T-helper 1 cell treated with Interleukin-12 subunit alpha and Interleukin-12 subunit beta and Interleukin-4 antibody, amounts not matched to agents 30 μg/mL and 1 μg/mL, for 36 hours (primary cell): ENCODE measurements at regions not wholly inside any gene's neighbourhood (a gene's known extent, or its start where the extent isn't known, plus 50 kb on each side); places are given as distances from the start of the nearest gene placed in this dataset.

Experiments
- H3K27ac Mint-ChIP-seq: one replicate; pipeline ENCODE4 v1.8.0; 2021; ENCODE audit warnings: mild to moderate bottlenecking, mixed read lengths
- H3K27me3 Mint-ChIP-seq: one replicate; pipeline ENCODE4 v1.8.0; 2021; ENCODE audit warnings: low read depth, mixed read lengths
- H3K36me3 Mint-ChIP-seq: one replicate; pipeline ENCODE4 v1.8.0; 2021; ENCODE audit warnings: low read depth, mixed read lengths
- H3K4me1 Mint-ChIP-seq: one replicate; pipeline ENCODE4 v1.8.0; 2021; ENCODE audit warnings: low read depth, mixed read lengths
- H3K4me3 Mint-ChIP-seq: one replicate; pipeline ENCODE4 v1.8.0; 2021; ENCODE audit warnings: mild to moderate bottlenecking, moderate library complexity, mixed read lengths
- H3K9me3 Mint-ChIP-seq: one replicate; pipeline ENCODE4 v1.8.0; 2021; ENCODE audit warnings: mixed read lengths

DNA sequence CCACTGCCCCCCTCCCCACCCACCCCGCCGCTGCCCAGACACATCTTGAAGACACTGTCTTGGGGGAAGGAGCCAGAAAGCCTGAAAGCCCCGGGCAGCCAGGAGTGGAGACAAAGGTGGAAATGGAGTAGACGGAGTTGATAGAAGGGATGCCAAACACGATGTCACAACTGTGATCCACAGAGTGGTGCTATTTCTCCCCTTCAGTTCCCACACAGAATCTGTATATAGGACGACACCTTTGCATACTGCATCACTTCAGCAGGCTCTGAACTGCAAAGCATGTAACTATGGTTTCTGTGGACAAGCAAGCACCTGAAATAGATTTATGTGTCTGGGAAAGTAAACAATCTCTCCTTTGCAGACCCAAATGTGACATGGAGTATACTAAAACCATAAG is 56.4 kb upstream of the F13A1 start:
- H3K9me3 Mint-ChIP-seq: no peaks in the 10 kb centered on the region
- no peaks in the 10 kb centered on the region for H3K4me1 Mint-ChIP-seq
- no peak overlapping the region for H3K27ac Mint-ChIP-seq
- H3K36me3 Mint-ChIP-seq: no peaks in the 10 kb centered on the region
- H3K27me3 Mint-ChIP-seq: peaks cover 7% of the 10 kb centered on the region
- H3K4me3 Mint-ChIP-seq: no peak overlapping the region

DNA sequence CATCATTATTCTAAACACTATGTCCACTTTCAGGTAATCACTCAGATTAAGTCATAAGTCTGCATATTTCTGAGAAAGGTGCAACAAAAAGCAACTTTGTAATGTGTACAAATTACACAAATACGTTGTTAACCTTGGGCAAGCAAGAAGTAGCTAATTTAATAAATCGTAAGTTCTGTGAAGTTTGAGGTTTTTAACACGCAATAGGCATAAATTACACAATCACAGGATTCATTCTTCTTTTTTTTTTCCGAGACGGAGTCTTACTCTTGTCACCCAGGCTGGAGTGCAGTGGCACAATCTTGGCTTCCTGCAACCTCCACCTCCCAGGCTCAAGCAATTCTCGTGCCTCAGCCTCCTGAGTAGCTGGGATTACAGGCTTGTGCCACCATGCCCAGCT is 57.2 kb upstream of the F13A1 start:
- peaks cover 7% of the 10 kb centered on the region for H3K27me3 Mint-ChIP-seq
- no peak overlapping the region for H3K4me3 Mint-ChIP-seq
- no peaks in the 10 kb centered on the region for H3K36me3 Mint-ChIP-seq
- no peaks in the 10 kb centered on the region for H3K9me3 Mint-ChIP-seq
- H3K4me1 Mint-ChIP-seq: no peaks in the 10 kb centered on the region
- H3K27ac Mint-ChIP-seq: no peak overlapping the region

DNA sequence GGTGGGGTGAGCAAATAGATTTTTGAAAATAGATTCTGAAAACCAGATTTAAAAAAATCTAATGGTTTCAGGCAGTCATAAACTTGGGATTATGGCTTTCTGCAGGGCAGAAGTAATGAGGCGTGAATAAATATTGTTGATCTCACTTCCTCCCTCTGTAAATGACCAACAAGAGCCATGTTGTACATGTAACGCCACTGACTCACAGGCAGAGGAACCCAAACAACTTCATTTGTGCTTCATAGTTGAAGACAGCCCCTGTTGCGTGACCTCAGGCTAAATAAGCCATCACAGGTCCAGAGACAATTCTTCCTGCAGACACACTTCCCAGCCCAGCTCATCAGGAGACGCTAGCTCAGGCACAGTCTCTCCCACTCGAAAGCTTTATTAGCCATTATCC is 59.1 kb upstream of the F13A1 start:
- no peaks in the 10 kb centered on the region for H3K4me1 Mint-ChIP-seq
- H3K9me3 Mint-ChIP-seq: no peaks in the 10 kb centered on the region
- no peak overlapping the region for H3K4me3 Mint-ChIP-seq
- no peaks in the 10 kb centered on the region for H3K36me3 Mint-ChIP-seq
- H3K27me3 Mint-ChIP-seq: peaks cover 3% of the 10 kb centered on the region
- no peak overlapping the region for H3K27ac Mint-ChIP-seq

DNA sequence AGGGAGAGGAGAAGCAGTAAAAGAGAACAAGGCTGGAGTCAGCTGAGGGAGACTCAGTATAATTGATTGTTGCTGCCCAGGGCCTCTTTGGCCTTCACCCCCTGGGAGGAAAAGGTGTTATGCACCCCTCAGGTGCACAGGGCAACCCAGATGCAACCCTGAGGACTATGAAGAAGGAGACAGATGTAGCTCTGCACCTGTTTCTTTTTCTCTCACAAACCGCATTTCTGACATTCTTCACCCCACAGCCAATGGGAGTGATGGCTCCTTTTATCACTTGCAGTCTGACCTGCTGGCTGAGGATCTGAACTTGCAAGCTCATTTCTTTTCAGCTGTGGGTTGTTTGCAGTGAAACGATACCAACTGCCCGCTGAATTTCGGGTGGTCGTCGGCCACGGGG is 64.1 kb upstream of the F13A1 start:
- no peaks in the 10 kb centered on the region for H3K9me3 Mint-ChIP-seq
- H3K27ac Mint-ChIP-seq: no peak overlapping the region
- H3K4me1 Mint-ChIP-seq: no peaks in the 10 kb centered on the region
- no peak overlapping the region for H3K4me3 Mint-ChIP-seq
- no peaks in the 10 kb centered on the region for H3K36me3 Mint-ChIP-seq
- H3K27me3 Mint-ChIP-seq: peaks cover 3% of the 10 kb centered on the region

DNA sequence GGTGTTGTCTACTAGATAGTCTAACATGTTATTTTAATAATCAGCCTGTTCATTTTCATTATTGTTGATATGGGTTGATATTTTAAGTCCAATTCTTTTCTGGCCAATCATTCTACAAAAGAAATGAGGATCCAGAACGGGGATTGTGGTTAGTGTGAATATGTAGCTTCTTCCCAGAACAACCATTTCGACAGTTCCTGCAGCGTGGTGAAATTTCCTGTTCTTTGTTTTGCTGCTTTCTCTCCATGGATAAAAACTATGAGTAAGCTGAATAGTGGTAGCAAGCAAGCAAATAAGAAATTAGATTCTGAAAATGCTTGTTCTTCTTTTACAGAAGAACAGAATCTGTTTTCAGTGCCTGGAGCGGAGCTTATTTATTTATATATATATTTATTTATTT is 65.5 kb upstream of the F13A1 start:
- no peaks in the 10 kb centered on the region for H3K36me3 Mint-ChIP-seq
- H3K4me1 Mint-ChIP-seq: no peaks in the 10 kb centered on the region
- H3K27ac Mint-ChIP-seq: no peak overlapping the region
- H3K4me3 Mint-ChIP-seq: no peak overlapping the region
- no peaks in the 10 kb centered on the region for H3K9me3 Mint-ChIP-seq
- no peaks in the 10 kb centered on the region for H3K27me3 Mint-ChIP-seq

DNA sequence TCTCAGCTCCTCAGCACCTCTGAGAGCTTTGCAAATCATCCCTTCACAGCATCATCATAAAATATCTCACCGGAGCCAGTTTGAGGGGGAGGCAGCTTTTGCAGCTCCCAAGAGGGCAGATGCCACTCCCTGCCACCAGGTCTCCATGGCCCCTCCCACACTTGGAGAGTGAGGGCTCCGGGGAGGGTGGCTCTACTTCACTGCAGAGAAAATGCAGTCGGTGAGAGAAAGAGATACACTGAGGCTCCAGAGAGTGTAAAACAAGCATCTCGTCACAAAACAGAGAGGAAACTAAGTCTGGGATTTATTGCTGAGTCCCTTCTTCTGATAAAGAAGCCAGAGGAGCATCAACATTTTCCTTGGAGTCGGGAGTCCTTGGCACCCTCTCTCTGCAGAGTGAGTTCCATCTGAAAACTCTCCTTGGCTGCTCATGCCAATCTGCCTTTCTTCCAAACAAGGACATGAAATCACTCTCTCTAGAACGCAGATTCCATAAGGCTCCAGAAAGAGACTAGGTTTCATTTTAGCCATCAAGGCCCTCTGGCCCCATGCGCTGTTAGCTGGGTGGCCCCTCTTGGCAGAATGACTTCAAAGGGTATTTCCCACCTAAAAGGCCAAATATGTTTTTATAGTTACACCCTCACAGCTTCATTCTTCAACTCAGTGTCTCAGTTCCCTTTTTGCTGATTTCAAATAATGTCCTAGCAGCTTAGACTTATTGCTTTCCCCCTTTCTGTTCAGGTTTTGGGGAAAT is 70.6 kb upstream of the F13A1 start:
- no peaks in the 10 kb centered on the region for H3K27me3 Mint-ChIP-seq
- no peak overlapping the region for H3K4me3 Mint-ChIP-seq
- no peaks in the 10 kb centered on the region for H3K4me1 Mint-ChIP-seq
- H3K9me3 Mint-ChIP-seq: no peaks in the 10 kb centered on the region
- H3K36me3 Mint-ChIP-seq: no peaks in the 10 kb centered on the region
- H3K27ac Mint-ChIP-seq: no peak overlapping the region

DNA sequence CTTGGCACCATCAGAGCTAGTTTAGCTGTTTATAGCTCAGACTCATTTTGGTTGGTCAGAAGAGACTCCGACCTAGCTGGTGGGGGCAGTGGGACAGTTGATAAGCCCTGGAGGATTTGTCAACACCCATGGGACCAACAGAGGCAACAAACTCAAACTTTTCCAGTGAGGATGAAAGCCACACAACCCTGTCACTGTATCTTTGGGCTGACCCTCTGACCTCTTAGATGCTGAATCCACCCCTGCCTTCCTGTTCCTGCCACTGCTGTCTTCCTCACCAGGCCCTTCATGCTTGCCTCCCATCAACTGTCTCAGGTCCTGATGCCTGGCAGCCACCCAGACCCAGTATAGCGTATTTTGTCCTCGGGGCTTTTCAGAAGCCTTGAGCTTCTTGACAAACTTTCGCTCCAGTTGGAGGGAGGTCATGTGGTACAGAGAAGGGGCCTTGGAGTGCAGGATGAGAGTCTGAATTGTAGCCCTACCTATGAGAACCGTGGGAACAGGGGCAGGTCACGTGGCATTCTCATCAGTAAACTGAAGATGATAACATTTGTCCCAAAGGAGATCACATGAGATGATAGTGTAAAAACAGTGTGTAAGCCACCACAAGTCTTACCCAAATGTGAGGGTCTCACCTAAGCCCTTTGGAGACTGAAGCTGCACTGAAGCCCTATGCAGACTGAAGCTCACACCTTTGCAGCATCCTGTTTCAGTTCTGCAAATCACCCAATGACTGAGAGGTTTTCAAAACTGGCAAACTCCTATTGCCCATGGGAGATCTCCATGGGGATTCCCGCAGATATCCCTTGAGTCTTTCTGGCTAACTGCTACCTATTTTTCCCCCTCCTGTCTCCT is 72.0 kb upstream of the F13A1 start:
- Mint-ChIP-seq H3K36me3 (no peaks in the 10 kb centered on the region), H3K4me1 (no peaks in the 10 kb centered on the region), H3K4me3 (no peak overlapping the region), H3K27ac (no peak overlapping the region), H3K27me3 (no peaks in the 10 kb centered on the region), H3K9me3 (no peaks in the 10 kb centered on the region)

GRCh38 chr6:6393069-6393529 is 72.6 kb upstream of the F13A1 start:
- Mint-ChIP-seq H3K4me3 (no peak overlapping the region), H3K27me3 (no peaks in the 10 kb centered on the region), H3K4me1 (no peaks in the 10 kb centered on the region), H3K9me3 (no peaks in the 10 kb centered on the region), H3K27ac (no peak overlapping the region), H3K36me3 (no peaks in the 10 kb centered on the region)

- Mint-ChIP-seq H3K9me3 (no peaks in the 10 kb centered on the region), H3K27me3 (no peaks in the 10 kb centered on the region), H3K4me3 (no peak overlapping the region), H3K36me3 (no peaks in the 10 kb centered on the region), H3K4me1 (no peaks in the 10 kb centered on the region), H3K27ac (no peak overlapping the region)
Observed at GRCh38 chr6:6395581-6396197, 75.2 kb upstream of the F13A1 start.

- H3K36me3 Mint-ChIP-seq: no peaks in the 10 kb centered on the region
- no peak overlapping the region for H3K27ac Mint-ChIP-seq
- no peaks in the 10 kb centered on the region for H3K27me3 Mint-ChIP-seq
- no peaks in the 10 kb centered on the region for H3K4me1 Mint-ChIP-seq
- no peak overlapping the region for H3K4me3 Mint-ChIP-seq
- no peaks in the 10 kb centered on the region for H3K9me3 Mint-ChIP-seq
Observed at GRCh38 chr6:6397842-6398241, 77.4 kb upstream of the F13A1 start.

GRCh38 chr6:6399568-6399967 is 79.1 kb upstream of the F13A1 start:
- Mint-ChIP-seq H3K9me3 (no peaks in the 10 kb centered on the region), H3K4me3 (no peak overlapping the region), H3K27me3 (no peaks in the 10 kb centered on the region), H3K27ac (no peak overlapping the region), H3K4me1 (no peaks in the 10 kb centered on the region), H3K36me3 (no peaks in the 10 kb centered on the region)

DNA sequence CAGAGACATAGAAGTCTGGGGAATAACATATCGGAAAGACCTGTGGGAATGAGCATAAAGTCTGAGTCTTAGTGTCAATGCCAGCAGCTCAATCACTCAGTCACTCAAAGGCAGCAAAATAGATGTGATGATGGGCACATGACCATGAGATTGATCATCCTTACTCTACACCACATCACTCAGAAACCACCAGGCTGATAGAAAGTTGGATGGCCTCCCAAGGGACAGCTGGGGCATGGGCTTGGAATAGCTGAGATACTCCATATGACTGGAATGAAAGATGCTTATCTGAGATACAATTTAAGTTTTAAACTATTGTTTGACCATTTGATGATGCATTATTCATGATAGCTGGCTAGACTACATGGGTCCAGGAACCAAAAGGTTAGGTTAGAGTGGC is 80.9 kb upstream of the F13A1 start:
- no peaks in the 10 kb centered on the region for H3K4me1 Mint-ChIP-seq
- H3K27ac Mint-ChIP-seq: no peak overlapping the region
- H3K9me3 Mint-ChIP-seq: no peaks in the 10 kb centered on the region
- no peak overlapping the region for H3K4me3 Mint-ChIP-seq
- H3K36me3 Mint-ChIP-seq: no peaks in the 10 kb centered on the region
- no peaks in the 10 kb centered on the region for H3K27me3 Mint-ChIP-seq

DNA sequence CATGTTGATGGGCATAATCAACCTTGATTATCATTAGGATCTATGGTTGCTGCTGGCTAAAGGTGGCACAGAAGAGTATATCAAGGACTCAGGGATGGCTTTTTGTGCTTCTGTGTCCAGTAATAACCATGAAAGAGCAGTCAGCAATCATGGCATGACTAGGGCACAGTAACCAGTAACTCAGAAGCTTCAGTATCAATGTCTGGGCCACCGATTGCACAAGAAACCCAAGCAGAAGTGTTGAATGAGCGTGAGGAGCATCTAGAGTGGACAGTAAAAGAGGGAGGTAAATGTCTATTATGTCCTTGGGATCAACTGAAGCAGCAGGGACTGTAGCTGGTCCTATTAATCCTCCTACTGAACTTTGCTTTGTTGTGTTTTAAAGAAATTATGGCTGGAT is 81.5 kb upstream of the F13A1 start:
- Mint-ChIP-seq H3K27ac (no peak overlapping the region), H3K36me3 (no peaks in the 10 kb centered on the region), H3K9me3 (no peaks in the 10 kb centered on the region), H3K4me3 (no peak overlapping the region), H3K4me1 (no peaks in the 10 kb centered on the region), H3K27me3 (no peaks in the 10 kb centered on the region)

DNA sequence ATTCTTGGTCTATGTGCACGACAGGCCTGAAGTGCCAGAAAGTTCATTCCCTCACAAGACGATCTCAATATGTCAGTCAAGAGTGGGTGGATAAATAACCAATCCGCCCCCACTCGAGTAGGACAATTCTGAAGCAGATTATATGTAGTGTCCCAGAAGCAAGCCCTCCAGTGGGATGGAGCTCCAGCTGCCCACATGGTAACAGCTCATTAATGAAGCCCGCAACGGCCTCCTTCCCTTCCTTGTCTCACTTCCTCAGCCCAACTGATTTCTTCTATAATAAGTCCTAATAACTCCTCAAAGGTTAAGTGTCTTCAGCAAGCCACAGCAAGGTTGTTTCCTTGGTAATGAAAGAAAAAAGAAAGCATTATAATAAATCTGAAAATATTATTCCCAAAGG is 82.1 kb upstream of the F13A1 start:
- H3K27ac Mint-ChIP-seq: no peak overlapping the region

DNA sequence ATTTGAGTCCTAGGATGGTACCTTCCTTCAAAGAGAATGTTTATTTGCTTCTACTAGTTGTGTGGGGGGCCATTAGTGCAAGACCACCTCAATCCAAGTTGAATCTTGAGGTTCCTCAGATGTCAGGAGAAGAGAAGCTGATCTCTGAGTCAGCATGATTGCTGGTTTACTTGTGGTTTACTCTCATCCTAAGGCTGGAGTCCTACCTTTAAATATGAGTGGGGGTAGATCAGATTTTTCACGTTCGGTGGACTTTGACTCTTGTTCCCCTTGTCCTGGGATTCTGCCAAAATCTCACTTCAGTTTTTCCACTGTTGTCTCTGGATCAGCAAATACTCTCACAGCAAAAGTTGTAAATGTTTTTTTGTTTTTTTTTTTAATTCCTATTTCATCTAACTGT is 84.6 kb upstream of the F13A1 start:
- Mint-ChIP-seq H3K27ac (no peak overlapping the region), H3K4me3 (no peak overlapping the region), H3K9me3 (no peaks in the 10 kb centered on the region), H3K4me1 (no peaks in the 10 kb centered on the region), H3K36me3 (no peaks in the 10 kb centered on the region), H3K27me3 (peaks cover 4% of the 10 kb centered on the region)

More for the DNA sequence above, 82.1 kb upstream of the F13A1 start:
- Mint-ChIP-seq H3K4me1 (no peaks in the 10 kb centered on the region), H3K9me3 (no peaks in the 10 kb centered on the region), H3K36me3 (no peaks in the 10 kb centered on the region), H3K4me3 (no peak overlapping the region), H3K27me3 (no peaks in the 10 kb centered on the region)
